Astrocyte (in vitro differentiated cells and primary cell): ENCODE measurements at regions not wholly inside any gene's neighbourhood (a gene's known extent, or its start where the extent isn't known, plus 50 kb on each side); places are given as distances from the start of the nearest gene placed in this dataset.

ENCODE experiments used
- DNase-seq: peaks from one replicate; pipeline ENCODE4 v3.0.0-alpha.2; 2010; ENCODE audit warnings: low read depth
- FAIRE-seq: peaks from 2 replicates; lab custom pipeline; 2011; peaks lifted over from hg19 to GRCh38; lab: Jason Lieb, UNC
- H2AFZ ChIP-seq: 2 replicates; pipeline ENCODE4 v1.6.0; 2012; ENCODE audit warnings: low read depth, low read length, inconsistent platforms
- H3K27ac ChIP-seq: 2 replicates; pipeline ENCODE4 v1.5.1; 2011; ENCODE audit warnings: low read depth, low read length, inconsistent platforms
- H3K27me3 ChIP-seq: 2 replicates; pipeline ENCODE4 v1.6.0; 2011; ENCODE audit warnings: low read length, inconsistent platforms; ENCODE audit not compliant: insufficient read depth
- H3K36me3 ChIP-seq: 2 replicates; pipeline ENCODE4 v1.5.1; 2011; ENCODE audit warnings: low read length, inconsistent platforms; ENCODE audit not compliant: insufficient read depth
- H3K4me1 ChIP-seq: 2 replicates; pipeline ENCODE4 v1.5.1; 2011; ENCODE audit warnings: low read length, inconsistent platforms; ENCODE audit not compliant: insufficient read depth
- H3K4me2 ChIP-seq: 2 replicates; pipeline ENCODE4 v1.6.0; 2012; ENCODE audit warnings: low read length, inconsistent platforms
- H3K4me3 ChIP-seq: 2 replicates; pipeline ENCODE4 v1.5.1; 2011; ENCODE audit warnings: low read depth, mild to moderate bottlenecking, low read length, inconsistent platforms; ENCODE audit not compliant: insufficient read depth
- H3K79me2 ChIP-seq: 2 replicates; pipeline ENCODE4 v1.6.0; 2012; ENCODE audit warnings: mild to moderate bottlenecking, low read length, inconsistent platforms; ENCODE audit not compliant: insufficient read depth
- H3K9ac ChIP-seq: 2 replicates; pipeline ENCODE4 v1.6.0; 2012; ENCODE audit warnings: mild to moderate bottlenecking, low read length, inconsistent platforms
- H3K9me3 ChIP-seq: 2 replicates; pipeline ENCODE4 v1.5.1; 2012; ENCODE audit warnings: low read depth, mild to moderate bottlenecking, low read length, inconsistent platforms; ENCODE audit not compliant: insufficient read depth
- H4K20me1 ChIP-seq: 2 replicates; pipeline ENCODE4 v1.6.0; 2012; ENCODE audit warnings: low read length, inconsistent platforms; ENCODE audit not compliant: insufficient read depth
- H3K27ac Mint-ChIP-seq: one replicate; pipeline ENCODE4 v1.8.0; 2021; ENCODE audit warnings: mild to moderate bottlenecking, mixed read lengths; ENCODE audit not compliant: unreplicated experiment
- H3K27me3 Mint-ChIP-seq: one replicate; pipeline ENCODE4 v1.8.0; 2021; ENCODE audit warnings: low read depth, mixed read lengths; ENCODE audit not compliant: unreplicated experiment
- H3K36me3 Mint-ChIP-seq: one replicate; pipeline ENCODE4 v1.8.0; 2021; ENCODE audit warnings: low read depth, mixed read lengths; ENCODE audit not compliant: unreplicated experiment
- H3K4me1 Mint-ChIP-seq: one replicate; pipeline ENCODE4 v1.8.0; 2021; ENCODE audit warnings: low read depth, mixed read lengths; ENCODE audit not compliant: unreplicated experiment
- H3K4me3 Mint-ChIP-seq: one replicate; pipeline ENCODE4 v1.8.0; 2021; ENCODE audit warnings: mild to moderate bottlenecking, moderate library complexity, mixed read lengths; ENCODE audit not compliant: unreplicated experiment
- H3K9me3 Mint-ChIP-seq: one replicate; pipeline ENCODE4 v1.8.0; 2021; ENCODE audit warnings: mild to moderate bottlenecking, mixed read lengths; ENCODE audit not compliant: unreplicated experiment
- EZH2 ChIP-seq: IDR thresholded peaks from 2 replicates; pipeline ENCODE4 v1.6.1; 2012; ENCODE audit warnings: mild to moderate bottlenecking, low read length, inconsistent platforms; ENCODE audit not compliant: insufficient read depth
- TF ChIP-seq, protein P1 (sequence below): IDR thresholded peaks from 2 replicates; pipeline ENCODE4 v1.5.1; 2011; ENCODE audit warnings: low read depth, mild to moderate bottlenecking, inconsistent platforms, low read length, moderate library complexity; ENCODE audit not compliant: insufficient read depth

DNA sequence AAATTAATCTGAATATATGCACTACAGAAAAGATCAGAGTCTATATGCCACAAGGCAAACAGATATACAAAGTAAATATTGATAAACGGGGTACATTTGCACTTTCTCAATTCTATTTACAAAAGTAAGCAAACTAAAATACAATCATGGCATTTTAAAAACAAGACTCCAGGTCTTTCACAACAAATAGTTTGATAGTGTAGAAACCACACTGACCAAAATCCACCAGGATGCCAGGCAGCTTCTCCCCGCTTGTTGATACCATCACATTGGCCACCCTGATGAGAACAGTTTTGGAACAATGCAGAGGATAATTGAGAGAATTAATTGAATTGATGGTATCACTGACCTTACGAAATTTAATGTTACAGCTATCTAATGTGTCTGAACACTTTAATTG is 190.6 kb upstream of the TMCO5A start:
- Histone ChIP-seq H3K4me1 (no peaks in the 10 kb centered on the region), H4K20me1 (no peaks in the 10 kb centered on the region), H3K27me3 (no peaks in the 10 kb centered on the region), H3K79me2 (no peaks in the 10 kb centered on the region), H2AFZ (no peak overlapping the region), H3K4me2 (no peak overlapping the region), H3K9me3 (no peaks in the 10 kb centered on the region), H3K27ac (no peak overlapping the region), H3K9ac (no peak overlapping the region), H3K36me3 (no peaks in the 10 kb centered on the region), H3K4me3 (no peak overlapping the region)
- FAIRE-seq (no peak), DNase-seq (no peak)
- H3K27me3 Mint-ChIP-seq: no peaks in the 10 kb centered on the region
- H3K9me3 Mint-ChIP-seq: peaks cover under 1% of the 10 kb centered on the region
- no peak overlapping the region for H3K4me3 Mint-ChIP-seq
- no peak overlapping the region for H3K27ac Mint-ChIP-seq
- TF ChIP-seq, protein P1, sequence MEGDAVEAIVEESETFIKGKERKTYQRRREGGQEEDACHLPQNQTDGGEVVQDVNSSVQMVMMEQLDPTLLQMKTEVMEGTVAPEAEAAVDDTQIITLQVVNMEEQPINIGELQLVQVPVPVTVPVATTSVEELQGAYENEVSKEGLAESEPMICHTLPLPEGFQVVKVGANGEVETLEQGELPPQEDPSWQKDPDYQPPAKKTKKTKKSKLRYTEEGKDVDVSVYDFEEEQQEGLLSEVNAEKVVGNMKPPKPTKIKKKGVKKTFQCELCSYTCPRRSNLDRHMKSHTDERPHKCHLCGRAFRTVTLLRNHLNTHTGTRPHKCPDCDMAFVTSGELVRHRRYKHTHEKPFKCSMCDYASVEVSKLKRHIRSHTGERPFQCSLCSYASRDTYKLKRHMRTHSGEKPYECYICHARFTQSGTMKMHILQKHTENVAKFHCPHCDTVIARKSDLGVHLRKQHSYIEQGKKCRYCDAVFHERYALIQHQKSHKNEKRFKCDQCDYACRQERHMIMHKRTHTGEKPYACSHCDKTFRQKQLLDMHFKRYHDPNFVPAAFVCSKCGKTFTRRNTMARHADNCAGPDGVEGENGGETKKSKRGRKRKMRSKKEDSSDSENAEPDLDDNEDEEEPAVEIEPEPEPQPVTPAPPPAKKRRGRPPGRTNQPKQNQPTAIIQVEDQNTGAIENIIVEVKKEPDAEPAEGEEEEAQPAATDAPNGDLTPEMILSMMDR: no peak
- TF ChIP-seq EZH2: no peak
- no peaks in the 10 kb centered on the region for H3K4me1 Mint-ChIP-seq
- no peaks in the 10 kb centered on the region for H3K36me3 Mint-ChIP-seq

DNA sequence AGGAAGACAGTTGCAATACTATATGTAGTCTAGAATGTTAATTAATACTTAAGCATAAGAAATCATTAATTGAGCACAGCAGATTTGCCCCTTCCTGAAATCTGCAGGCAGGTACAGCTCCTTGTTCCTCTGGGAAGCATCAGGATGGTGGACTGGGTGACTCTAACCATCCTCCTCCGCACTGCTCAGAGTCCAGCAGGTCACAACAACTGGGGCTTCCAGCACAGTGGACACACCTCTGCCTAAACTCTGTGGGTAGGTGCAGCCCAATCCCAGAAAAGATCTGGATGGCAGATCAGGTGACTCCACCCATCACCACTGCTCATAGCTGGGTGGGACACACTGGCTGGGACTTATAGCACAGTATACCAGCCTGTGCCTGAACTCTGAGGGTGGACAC is 189.9 kb upstream of the TMCO5A start:
- DNase-seq (no peak), FAIRE-seq (no peak)
- Histone ChIP-seq H3K4me1 (no peaks in the 10 kb centered on the region), H2AFZ (no peak overlapping the region), H3K27me3 (no peaks in the 10 kb centered on the region), H3K79me2 (no peaks in the 10 kb centered on the region), H3K9ac (no peak overlapping the region), H3K36me3 (no peaks in the 10 kb centered on the region), H3K4me2 (no peak overlapping the region), H3K4me3 (no peak overlapping the region), H3K27ac (no peak overlapping the region), H4K20me1 (no peaks in the 10 kb centered on the region), H3K9me3 (no peaks in the 10 kb centered on the region)
- Mint-ChIP-seq H3K27me3 (no peaks in the 10 kb centered on the region), H3K36me3 (no peaks in the 10 kb centered on the region), H3K4me1 (no peaks in the 10 kb centered on the region), H3K4me3 (no peak overlapping the region), H3K9me3 (peaks cover 2% of the 10 kb centered on the region), H3K27ac (no peak overlapping the region)
- no peak for TF ChIP-seq EZH2
- TF ChIP-seq, protein P1: no peak

DNA sequence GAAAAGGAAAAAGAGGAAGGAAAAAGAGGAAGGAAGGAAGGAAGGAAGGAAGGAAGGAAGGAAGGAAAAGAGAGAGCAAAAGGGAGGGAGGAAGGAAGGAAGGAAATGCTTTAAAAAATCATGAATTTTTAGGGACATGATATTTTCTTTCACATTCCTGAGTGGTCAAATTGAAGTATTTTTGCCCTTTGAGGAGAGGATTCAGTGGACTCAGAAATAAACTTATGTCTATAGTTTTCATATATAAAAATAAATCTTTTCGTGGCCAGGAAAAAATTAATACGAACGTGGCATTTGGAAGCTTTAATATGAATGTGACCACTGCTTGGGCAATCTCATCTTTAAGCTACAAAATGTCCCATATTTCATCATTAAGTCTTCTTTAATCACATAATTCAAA is 183.0 kb upstream of the TMCO5A start:
- Mint-ChIP-seq H3K27ac (no peak overlapping the region), H3K36me3 (no peaks in the 10 kb centered on the region), H3K4me3 (no peak overlapping the region), H3K9me3 (peaks cover 2% of the 10 kb centered on the region), H3K27me3 (no peaks in the 10 kb centered on the region), H3K4me1 (no peaks in the 10 kb centered on the region)
- Histone ChIP-seq H3K79me2 (no peaks in the 10 kb centered on the region), H2AFZ (no peak overlapping the region), H3K36me3 (no peaks in the 10 kb centered on the region), H3K9me3 (no peaks in the 10 kb centered on the region), H3K4me3 (no peak overlapping the region), H3K27ac (no peak overlapping the region), H3K4me1 (no peaks in the 10 kb centered on the region), H3K9ac (no peak overlapping the region), H3K4me2 (no peak overlapping the region), H3K27me3 (no peaks in the 10 kb centered on the region), H4K20me1 (no peaks in the 10 kb centered on the region)
- FAIRE-seq (no peak), DNase-seq (no peak)
- TF ChIP-seq EZH2: no peak
- TF ChIP-seq, protein P1: no peak
